SK-N-SH (cell line): ENCODE measurements at regions not wholly inside any gene's neighbourhood (a gene's known extent, or its start where the extent isn't known, plus 50 kb on each side); places are given as distances from the start of the nearest gene placed in this dataset.

Source experiments
- CTCF ChIA-PET: fragments of 300-600, 350-600 bp; formaldehyde crosslinking; extraction: SDS; loops from one replicate; lab custom pipeline; 2021; lab: Yijun Ruan, JAX
- POLR2A ChIA-PET: fragments of 350-600 bp; sonication (Branson Sonifier 250); formaldehyde crosslinking; extraction: SDS; loops from one replicate; lab custom pipeline; 2020; ENCODE audit warnings: antibody characterized with exemption, inconsistent platforms; lab: Yijun Ruan, JAX
- DNase-seq: peaks from one replicate; pipeline ENCODE4 v3.0.0; 2012
- H2AFZ ChIP-seq: fragments of 200-600 bp; sonication (generic); 2 replicates; pipeline ENCODE4 v1.8.1; 2016; ENCODE audit warnings: antibody characterized with exemption, mild to moderate bottlenecking, low read depth
- H3F3A ChIP-seq: fragments of 200-600 bp; sonication (generic); replicated peaks from 2 replicates; pipeline ENCODE3; 2016; ENCODE audit warnings: antibody characterized with exemption, mild to moderate bottlenecking; ENCODE audit not compliant: insufficient read depth
- H3K27ac ChIP-seq, 2 experiments: fragments of 200-500 bp in 1 of 2; fragments of 200-600 bp in 1 of 2; sonication (Bioruptor generic) in 1 of 2; sonication (generic), shearing (Covaris generic) in 1 of 2; 2 replicates each; pipeline versions ENCODE4 v1.5.1 to v1.6.1; 2014 to 2016; ENCODE audit warnings: low read depth in 2 of 2, inconsistent platforms in 1 of 2, low read length in 1 of 2, mild to moderate bottlenecking in 1 of 2, mixed read lengths in 1 of 2
- H3K27me3 ChIP-seq: fragments of 200-600 bp; sonication (generic), shearing (Covaris generic); 2 replicates; pipeline ENCODE4 v1.6.1; 2016; ENCODE audit warnings: mixed run types; ENCODE audit not compliant: insufficient read depth
- H3K36me3 ChIP-seq, 2 experiments: fragments of 200-500 bp in 1 of 2; fragments of 200-600 bp in 1 of 2; sonication (Bioruptor generic) in 1 of 2; sonication (generic) in 1 of 2; replicated peaks in 1 of 2; 2 replicates each; pipeline versions ENCODE3 to v1.5.1; 2014 to 2016; ENCODE audit warnings: low read length in 1 of 2, mild to moderate bottlenecking in 1 of 2; ENCODE audit not compliant: insufficient read depth in 2 of 2, control insufficient read depth in 1 of 2
- H3K4me1 ChIP-seq, 2 experiments: fragments of 200-500 bp in 1 of 2; fragments of 200-600 bp in 1 of 2; sonication (Bioruptor generic) in 1 of 2; sonication (generic), shearing (Covaris generic) in 1 of 2; 2 replicates each; pipeline versions ENCODE4 v1.5.1 to v1.6.1; 2014 to 2016; ENCODE audit warnings: low read depth in 1 of 2, low read length in 1 of 2, mixed run types in 1 of 2; ENCODE audit not compliant: insufficient read depth in 2 of 2, control insufficient read depth in 1 of 2
- H3K4me2 ChIP-seq: fragments of 200-600 bp; sonication (generic), shearing (Covaris generic); 2 replicates; pipeline ENCODE4 v1.6.1; 2017; ENCODE audit warnings: mixed run types
- H3K4me3 ChIP-seq, 2 experiments: fragments of 200-500 bp in 1 of 2; fragments of 200-600 bp in 1 of 2; sonication (Bioruptor generic) in 1 of 2; sonication (generic), shearing (Covaris generic) in 1 of 2; 2 replicates each; pipeline versions ENCODE4 v1.5.1 to v1.8.1; 2014 to 2016; ENCODE audit warnings: low read depth in 2 of 2, inconsistent platforms in 1 of 2, low read length in 1 of 2, mild to moderate bottlenecking in 1 of 2, mixed read lengths in 1 of 2, moderate library complexity in 1 of 2
- H3K79me2 ChIP-seq: fragments of 200-600 bp; sonication (generic); 2 replicates; pipeline ENCODE4 v1.8.1; 2017; ENCODE audit warnings: mild to moderate bottlenecking; ENCODE audit not compliant: insufficient read depth
- H3K9ac ChIP-seq: fragments of 200-600 bp; sonication (generic); 2 replicates; pipeline ENCODE4 v1.6.1; 2017; ENCODE audit warnings: mixed run types
- H3K9me2 ChIP-seq: fragments of 200-600 bp; sonication (generic); 2 replicates; pipeline ENCODE4 v1.6.1; 2017; ENCODE audit warnings: mixed run types
- H3K9me3 ChIP-seq: fragments of 200-600 bp; sonication (generic); 2 replicates; pipeline ENCODE4 v1.6.1; 2017; ENCODE audit warnings: mixed run types, mild to moderate bottlenecking, moderate library complexity
- H4K20me1 ChIP-seq: fragments of 200-600 bp; sonication (generic); 2 replicates; pipeline ENCODE4 v1.6.1; 2017; ENCODE audit warnings: mild to moderate bottlenecking, mixed run types; ENCODE audit not compliant: insufficient read depth
- CHD2 ChIP-seq: fragments of 150-350 bp; IDR thresholded peaks from 2 replicates; pipeline ENCODE4 v1.6.1; 2018; ENCODE audit warnings: low read length; ENCODE audit not compliant: partially characterized antibody
- ELF1 ChIP-seq: IDR thresholded peaks from 2 replicates; pipeline ENCODE4 v1.4.0; 2012
- EP300 ChIP-seq, 2 experiments: IDR thresholded peaks; 2 replicates each; pipeline versions ENCODE4 v1.4.0 to v1.6.1; 2012; ENCODE audit warnings: borderline replicate concordance in 1 of 2, low read depth in 1 of 2, low read length in 1 of 2
- EZH2phosphoT487 ChIP-seq: fragments of 200-600 bp; sonication (generic); IDR thresholded peaks from 2 replicates; pipeline ENCODE4 v1.6.1; 2017; ENCODE audit warnings: low read depth, mixed run types, mild to moderate bottlenecking, antibody characterized with exemption, moderate library complexity, borderline replicate concordance
- FOSL2 ChIP-seq: IDR thresholded peaks from 2 replicates; pipeline ENCODE4 v1.4.0; 2012; ENCODE audit warnings: low read depth, mild to moderate bottlenecking, moderate library complexity, borderline replicate concordance
- FOXM1 ChIP-seq: IDR thresholded peaks from 2 replicates; pipeline ENCODE4 v1.4.0; 2012; ENCODE audit warnings: low read depth, mild to moderate bottlenecking
- GABPA ChIP-seq: IDR thresholded peaks from 2 replicates; pipeline ENCODE4 v1.4.0; 2012; ENCODE audit warnings: low read depth, mild to moderate bottlenecking
- JUND ChIP-seq: IDR thresholded peaks from 2 replicates; pipeline ENCODE4 v1.4.0; 2012
- MXI1 ChIP-seq: IDR thresholded peaks from 2 replicates; pipeline ENCODE4 v1.6.1; 2012; ENCODE audit warnings: mild to moderate bottlenecking, low read depth, low read length, improper control_type of control experiment
- NFIC ChIP-seq: IDR thresholded peaks from 2 replicates; pipeline ENCODE4 v1.4.0; 2012; ENCODE audit warnings: borderline replicate concordance
- POLR2AphosphoS5 ChIP-seq: IDR thresholded peaks from 2 replicates; pipeline ENCODE4 v1.6.1; 2012; ENCODE audit warnings: low read depth, low read length
- RAD21 ChIP-seq: IDR thresholded peaks from 2 replicates; pipeline ENCODE4 v1.6.1; 2012; ENCODE audit warnings: mild to moderate bottlenecking, low read length
- RCOR1 ChIP-seq: fragments of 150-350 bp; IDR thresholded peaks from 2 replicates; pipeline ENCODE4 v1.6.1; 2017; ENCODE audit warnings: antibody characterized with exemption, low read length
- RFX5 ChIP-seq: IDR thresholded peaks from 2 replicates; pipeline ENCODE4 v1.6.1; 2012; ENCODE audit warnings: mild to moderate bottlenecking, improper control_type of control experiment, low read length
- RXRA ChIP-seq: IDR thresholded peaks from 2 replicates; pipeline ENCODE4 v1.4.0; 2012; ENCODE audit warnings: low read depth, mild to moderate bottlenecking, borderline replicate concordance
- SIN3A ChIP-seq: IDR thresholded peaks from 2 replicates; pipeline ENCODE4 v1.6.1; 2012; ENCODE audit warnings: low read depth, mild to moderate bottlenecking, low read length, moderate library complexity, borderline replicate concordance
- TCF12 ChIP-seq: IDR thresholded peaks from 2 replicates; pipeline ENCODE4 v1.4.0; 2012
- TEAD4 ChIP-seq: IDR thresholded peaks from 2 replicates; pipeline ENCODE4 v1.4.0; 2012; ENCODE audit warnings: mild to moderate bottlenecking, borderline replicate concordance; ENCODE audit not compliant: insufficient read depth
- WGBS: methylation state at CpG from one replicate; pipeline ENCODE4 v1.1.6; 2017; ENCODE audit warnings: low lambda C conversion rate; 5-methylcytosine and 5-hydroxymethylcytosine counted together
- TF ChIP-seq, protein P1 (sequence below): IDR thresholded peaks from 2 replicates; pipeline ENCODE4 v1.6.1; 2012; ENCODE audit warnings: mild to moderate bottlenecking, low read depth, low read length, moderate library complexity
- TF ChIP-seq, protein P2 (sequence below): IDR thresholded peaks from 2 replicates; pipeline ENCODE4; 2012
- TF ChIP-seq, protein P3 (sequence below): IDR thresholded peaks from 2 replicates; pipeline ENCODE4 v1.4.0; 2012; ENCODE audit warnings: low read depth, borderline replicate concordance
- TF ChIP-seq, protein P4 (sequence below): IDR thresholded peaks from 2 replicates; pipeline ENCODE4 v1.4.0; 2012; ENCODE audit warnings: low read depth

DNA sequence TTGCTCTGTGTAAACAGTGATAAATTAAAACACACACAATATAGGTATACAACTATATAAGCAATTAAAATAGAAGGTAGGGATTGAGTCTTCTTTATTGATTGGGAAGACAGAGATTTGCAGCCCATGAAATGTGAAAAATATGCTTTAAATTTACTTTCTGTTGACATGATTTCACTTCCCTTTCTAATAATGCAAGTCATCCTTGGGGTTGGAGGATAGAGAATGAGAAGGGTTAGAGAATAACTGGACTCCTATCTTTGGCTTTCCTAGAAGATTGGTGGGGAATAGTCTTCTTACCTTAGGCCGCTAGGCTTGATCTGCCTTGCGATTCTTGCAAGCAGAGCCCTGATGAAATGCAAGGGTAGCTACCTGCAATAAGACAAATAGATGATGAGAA is 339.8 kb downstream of the NYAP2 start (continued):
- TF ChIP-seq, protein P1, sequence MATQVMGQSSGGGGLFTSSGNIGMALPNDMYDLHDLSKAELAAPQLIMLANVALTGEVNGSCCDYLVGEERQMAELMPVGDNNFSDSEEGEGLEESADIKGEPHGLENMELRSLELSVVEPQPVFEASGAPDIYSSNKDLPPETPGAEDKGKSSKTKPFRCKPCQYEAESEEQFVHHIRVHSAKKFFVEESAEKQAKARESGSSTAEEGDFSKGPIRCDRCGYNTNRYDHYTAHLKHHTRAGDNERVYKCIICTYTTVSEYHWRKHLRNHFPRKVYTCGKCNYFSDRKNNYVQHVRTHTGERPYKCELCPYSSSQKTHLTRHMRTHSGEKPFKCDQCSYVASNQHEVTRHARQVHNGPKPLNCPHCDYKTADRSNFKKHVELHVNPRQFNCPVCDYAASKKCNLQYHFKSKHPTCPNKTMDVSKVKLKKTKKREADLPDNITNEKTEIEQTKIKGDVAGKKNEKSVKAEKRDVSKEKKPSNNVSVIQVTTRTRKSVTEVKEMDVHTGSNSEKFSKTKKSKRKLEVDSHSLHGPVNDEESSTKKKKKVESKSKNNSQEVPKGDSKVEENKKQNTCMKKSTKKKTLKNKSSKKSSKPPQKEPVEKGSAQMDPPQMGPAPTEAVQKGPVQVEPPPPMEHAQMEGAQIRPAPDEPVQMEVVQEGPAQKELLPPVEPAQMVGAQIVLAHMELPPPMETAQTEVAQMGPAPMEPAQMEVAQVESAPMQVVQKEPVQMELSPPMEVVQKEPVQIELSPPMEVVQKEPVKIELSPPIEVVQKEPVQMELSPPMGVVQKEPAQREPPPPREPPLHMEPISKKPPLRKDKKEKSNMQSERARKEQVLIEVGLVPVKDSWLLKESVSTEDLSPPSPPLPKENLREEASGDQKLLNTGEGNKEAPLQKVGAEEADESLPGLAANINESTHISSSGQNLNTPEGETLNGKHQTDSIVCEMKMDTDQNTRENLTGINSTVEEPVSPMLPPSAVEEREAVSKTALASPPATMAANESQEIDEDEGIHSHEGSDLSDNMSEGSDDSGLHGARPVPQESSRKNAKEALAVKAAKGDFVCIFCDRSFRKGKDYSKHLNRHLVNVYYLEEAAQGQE = no peak
- TF ChIP-seq EZH2phosphoT487 (no peak), RCOR1 (no peak), JUND (no peak)

DNA sequence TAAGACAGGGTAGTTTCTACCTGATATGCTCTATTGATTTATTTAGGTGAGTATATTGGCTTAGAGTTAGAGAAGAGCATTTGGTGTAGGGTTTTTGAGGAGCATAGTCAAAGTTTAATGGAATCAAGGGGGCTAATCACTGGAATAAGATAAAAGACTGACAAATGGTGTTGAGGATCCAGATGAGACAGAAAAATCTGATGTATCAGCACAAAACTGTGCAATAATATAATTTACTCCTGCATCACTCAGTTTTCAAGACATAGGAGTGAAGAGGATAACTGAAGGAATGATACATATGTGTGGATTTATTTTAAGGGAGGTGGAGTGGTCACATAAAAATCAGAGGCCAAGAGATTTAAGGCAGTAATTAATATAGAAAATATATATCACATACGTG is 339.2 kb downstream of the NYAP2 start:
- CTCF ChIA-PET = interaction anchor here (1.4 kb wide), 1 partner anchor 12 kb away, joined by 4 read pairs; no protein-coding TSS in a partner anchor
- 85% methylated on average over 1 of the region's 1 CpG for WGBS
- POLR2A ChIA-PET = no interaction called here

DNA sequence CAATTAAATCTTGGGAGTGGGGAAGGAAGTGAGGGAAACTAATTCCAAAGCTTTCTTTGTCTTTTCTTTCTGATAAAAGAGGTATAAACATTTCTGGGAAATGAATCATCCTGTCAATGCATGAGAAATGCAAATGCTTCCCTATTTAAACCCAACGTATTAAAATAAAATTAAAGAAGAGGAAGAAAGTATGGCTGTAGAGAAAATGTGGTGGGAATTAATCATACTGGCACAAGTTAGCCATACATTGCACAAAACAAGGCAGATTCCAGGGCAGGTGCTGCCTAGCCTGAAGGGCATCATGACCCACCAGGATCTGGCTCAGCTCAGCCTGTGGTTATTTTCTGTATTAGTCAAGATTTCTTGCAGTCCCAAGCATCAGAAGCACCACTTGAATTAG is 338.0 kb downstream of the NYAP2 start:
- peak overlapping the region; percentile 5; the same call in 1 of the 2 replicates for H3K4me2 ChIP-seq
- no peak overlapping the region for H3K4me3 ChIP-seq
- no peak overlapping the region for H2AFZ ChIP-seq
- no peaks in the 10 kb centered on the region for H4K20me1 ChIP-seq
- POLR2A ChIA-PET = no interaction called here
- H3F3A ChIP-seq = peaks cover 18% of the 10 kb centered on the region
- CTCF ChIA-PET = interaction anchor here (0.6 to 1.4 kb wide), 2 partner anchors 11 to 1490 kb away, joined by 3 to 4 read pairs; no protein-coding TSS in a partner anchor
- H3K9ac ChIP-seq = no peak overlapping the region
- H3K36me3 ChIP-seq = no peaks in the 10 kb centered on the region
- H3K27me3 ChIP-seq = no peaks in the 10 kb centered on the region
- WGBS = 2% methylated on average over 1 of the region's 1 CpG
- H3K27ac ChIP-seq = peak overlapping the region in 1 of 2 experiments; percentile 86; a peak in 3 of 4 replicates
- H3K4me1 ChIP-seq = peaks cover 0 to 28% of the 10 kb centered on the region in 2 experiments; a peak in 3 of 4 replicates
- H3K79me2 ChIP-seq = no peaks in the 10 kb centered on the region
- TF ChIP-seq CHD2 (no peak), RFX5 (no peak), FOSL2 (peak; percentile 56; the same call in 1 of the 2 replicates), RXRA (0 out of 2 replicates have a peak, but pooled peaks have one; percentile 14), NFIC (peak; percentile 51; the same call in 1 of the 2 replicates), GABPA (no peak), SIN3A (no peak), TCF12 (peak; percentile 71), RAD21 (no peak), EP300 (IDR thresholded peaks at IDR 0.05; ENCODE audit: borderline replicate concordance in 1 of 2, low read depth in 1 of 2, low read length in 1 of 2) (peak in 1 of 2 experiments; percentile 49; a peak in 1 of 4 replicates), JUND (peak; percentile 73), TEAD4 (peak; percentile 48; the same call in 1 of the 2 replicates)
- TF ChIP-seq, protein P2, sequence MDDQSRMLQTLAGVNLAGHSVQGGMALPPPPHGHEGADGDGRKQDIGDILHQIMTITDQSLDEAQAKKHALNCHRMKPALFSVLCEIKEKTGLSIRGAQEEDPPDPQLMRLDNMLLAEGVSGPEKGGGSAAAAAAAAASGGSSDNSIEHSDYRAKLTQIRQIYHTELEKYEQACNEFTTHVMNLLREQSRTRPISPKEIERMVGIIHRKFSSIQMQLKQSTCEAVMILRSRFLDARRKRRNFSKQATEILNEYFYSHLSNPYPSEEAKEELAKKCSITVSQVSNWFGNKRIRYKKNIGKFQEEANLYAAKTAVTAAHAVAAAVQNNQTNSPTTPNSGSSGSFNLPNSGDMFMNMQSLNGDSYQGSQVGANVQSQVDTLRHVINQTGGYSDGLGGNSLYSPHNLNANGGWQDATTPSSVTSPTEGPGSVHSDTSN = peak; percentile 63
- TF ChIP-seq, protein P3, sequence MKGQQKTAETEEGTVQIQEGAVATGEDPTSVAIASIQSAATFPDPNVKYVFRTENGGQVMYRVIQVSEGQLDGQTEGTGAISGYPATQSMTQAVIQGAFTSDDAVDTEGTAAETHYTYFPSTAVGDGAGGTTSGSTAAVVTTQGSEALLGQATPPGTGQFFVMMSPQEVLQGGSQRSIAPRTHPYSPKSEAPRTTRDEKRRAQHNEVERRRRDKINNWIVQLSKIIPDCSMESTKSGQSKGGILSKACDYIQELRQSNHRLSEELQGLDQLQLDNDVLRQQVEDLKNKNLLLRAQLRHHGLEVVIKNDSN = no peak
- no peaks in the 10 kb centered on the region for H3K9me2 ChIP-seq
- no peaks in the 10 kb centered on the region for H3K9me3 ChIP-seq
- no peak for DNase-seq

More for the DNA sequence above, 339.2 kb downstream of the NYAP2 start:
- H3K4me3 ChIP-seq = no peak overlapping the region
- H3K27me3 ChIP-seq = no peaks in the 10 kb centered on the region
- H3K27ac ChIP-seq = no peak overlapping the region
- peaks cover 18% of the 10 kb centered on the region for H3F3A ChIP-seq
- H3K9ac ChIP-seq = no peak overlapping the region
- H4K20me1 ChIP-seq = no peaks in the 10 kb centered on the region
- H3K9me3 ChIP-seq = no peaks in the 10 kb centered on the region
- no peak overlapping the region for H2AFZ ChIP-seq
- no peaks in the 10 kb centered on the region for H3K36me3 ChIP-seq
- no peaks in the 10 kb centered on the region for H3K9me2 ChIP-seq
- TF ChIP-seq JUND (no peak), POLR2AphosphoS5 (no peak), TEAD4 (no peak), ELF1 (no peak), MXI1 (no peak), FOXM1 (no peak)
- TF ChIP-seq, protein P4, sequence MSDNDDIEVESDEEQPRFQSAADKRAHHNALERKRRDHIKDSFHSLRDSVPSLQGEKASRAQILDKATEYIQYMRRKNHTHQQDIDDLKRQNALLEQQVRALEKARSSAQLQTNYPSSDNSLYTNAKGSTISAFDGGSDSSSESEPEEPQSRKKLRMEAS = no peak
- H3K4me2 ChIP-seq = no peak overlapping the region
- peaks cover 0 to 28% of the 10 kb centered on the region in 2 experiments; a peak in 3 of 4 replicates for H3K4me1 ChIP-seq
- no peak for DNase-seq
- H3K79me2 ChIP-seq = no peaks in the 10 kb centered on the region
